Neural crest cell (in vitro differentiated cells): ENCODE measurements at regions not wholly inside any gene's neighbourhood (a gene's known extent, or its start where the extent isn't known, plus 50 kb on each side); places are given as distances from the start of the nearest gene placed in this dataset.

ENCODE experiments used
- DNase-seq: peaks from one replicate; pipeline ENCODE4 v3.0.0; 2021; ENCODE audit warnings: low read depth, mixed read lengths, low spot score
- H3K27ac Mint-ChIP-seq: one replicate; pipeline ENCODE4 v1.8.0; 2021; ENCODE audit warnings: mild to moderate bottlenecking, mixed read lengths; ENCODE audit not compliant: unreplicated experiment
- H3K27me3 Mint-ChIP-seq: 2 replicates; pipeline ENCODE4 v1.8.0; 2021; ENCODE audit warnings: low read depth, mild to moderate bottlenecking, mixed read lengths
- H3K36me3 Mint-ChIP-seq: 2 replicates; pipeline ENCODE4 v1.8.0; 2021; ENCODE audit warnings: low read depth, mild to moderate bottlenecking, mixed read lengths
- H3K4me1 Mint-ChIP-seq: 2 replicates; pipeline ENCODE4 v1.8.0; 2021; ENCODE audit warnings: mixed read lengths
- H3K4me3 Mint-ChIP-seq: one replicate; pipeline ENCODE4 v1.8.0; 2021; ENCODE audit warnings: mild to moderate bottlenecking, mixed read lengths
- H3K9me3 Mint-ChIP-seq: 2 replicates; pipeline ENCODE4 v1.8.0; 2021; ENCODE audit warnings: mixed read lengths
- TF ChIP-seq, protein P1 (sequence below): fragments of 200-600 bp; sonication (generic); conservative IDR thresholded peaks from 2 replicates; pipeline ENCODE4 v1.5.0; 2021; ENCODE audit warnings: antibody characterized with exemption, mild to moderate bottlenecking

DNA sequence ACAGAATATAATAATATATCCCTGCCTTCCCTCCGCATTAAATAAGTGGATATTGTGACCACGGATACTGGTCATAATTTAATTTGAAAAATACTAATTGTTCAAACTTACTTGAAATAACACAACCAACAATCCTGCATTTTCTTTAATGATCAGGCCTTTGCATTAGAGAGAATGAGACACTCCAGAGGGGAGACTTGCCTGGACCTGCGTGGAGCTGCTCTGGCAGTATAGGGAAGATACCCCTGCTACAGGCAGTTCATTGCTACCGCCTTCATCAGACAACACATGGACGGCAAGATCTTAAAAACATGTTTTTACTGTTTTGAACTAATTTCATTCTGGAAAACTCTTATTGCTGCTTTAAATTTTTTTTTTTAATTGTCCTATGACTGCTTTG, 211.0 kb upstream of the FAR2 start:
- DNase-seq = no peak
- peaks cover 3% of the 10 kb centered on the region for H3K4me1 Mint-ChIP-seq
- no peaks in the 10 kb centered on the region for H3K9me3 Mint-ChIP-seq
- no peak overlapping the region for H3K27ac Mint-ChIP-seq
- no peak overlapping the region for H3K4me3 Mint-ChIP-seq
- H3K36me3 Mint-ChIP-seq = no peaks in the 10 kb centered on the region
- no peaks in the 10 kb centered on the region for H3K27me3 Mint-ChIP-seq
- TF ChIP-seq, protein P1, sequence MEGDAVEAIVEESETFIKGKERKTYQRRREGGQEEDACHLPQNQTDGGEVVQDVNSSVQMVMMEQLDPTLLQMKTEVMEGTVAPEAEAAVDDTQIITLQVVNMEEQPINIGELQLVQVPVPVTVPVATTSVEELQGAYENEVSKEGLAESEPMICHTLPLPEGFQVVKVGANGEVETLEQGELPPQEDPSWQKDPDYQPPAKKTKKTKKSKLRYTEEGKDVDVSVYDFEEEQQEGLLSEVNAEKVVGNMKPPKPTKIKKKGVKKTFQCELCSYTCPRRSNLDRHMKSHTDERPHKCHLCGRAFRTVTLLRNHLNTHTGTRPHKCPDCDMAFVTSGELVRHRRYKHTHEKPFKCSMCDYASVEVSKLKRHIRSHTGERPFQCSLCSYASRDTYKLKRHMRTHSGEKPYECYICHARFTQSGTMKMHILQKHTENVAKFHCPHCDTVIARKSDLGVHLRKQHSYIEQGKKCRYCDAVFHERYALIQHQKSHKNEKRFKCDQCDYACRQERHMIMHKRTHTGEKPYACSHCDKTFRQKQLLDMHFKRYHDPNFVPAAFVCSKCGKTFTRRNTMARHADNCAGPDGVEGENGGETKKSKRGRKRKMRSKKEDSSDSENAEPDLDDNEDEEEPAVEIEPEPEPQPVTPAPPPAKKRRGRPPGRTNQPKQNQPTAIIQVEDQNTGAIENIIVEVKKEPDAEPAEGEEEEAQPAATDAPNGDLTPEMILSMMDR = no peak

DNA sequence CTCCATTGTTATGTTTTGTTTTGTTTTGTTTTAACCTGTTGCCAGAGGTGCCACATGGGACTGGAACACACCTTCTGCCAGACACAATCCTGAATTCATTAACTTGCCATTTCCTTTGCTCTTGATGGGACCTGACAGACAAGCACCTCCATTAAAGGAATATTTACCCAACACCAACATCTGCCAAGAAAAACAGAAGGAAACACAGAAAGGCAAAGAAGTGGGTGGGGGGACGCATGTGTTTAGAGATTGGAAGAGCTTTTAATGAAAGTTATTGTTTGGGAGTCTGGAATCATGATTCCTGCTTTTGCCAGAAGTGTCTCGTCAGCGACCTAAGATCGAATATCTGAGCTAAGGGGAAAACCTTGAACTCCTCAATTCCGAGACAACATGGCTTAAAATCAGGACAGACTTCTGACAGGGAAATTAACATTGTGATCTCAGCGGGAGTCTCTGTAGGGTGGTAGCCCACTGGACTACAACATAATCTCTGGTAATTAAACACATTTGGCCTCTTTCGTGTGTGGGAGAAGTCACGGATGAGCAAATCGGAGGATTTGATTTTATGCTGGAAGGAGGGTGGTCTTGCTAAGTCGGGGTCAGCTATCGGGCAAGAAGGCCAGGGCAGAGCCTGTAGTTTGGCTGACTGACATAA, 210.4 kb upstream of the FAR2 start:
- TF ChIP-seq, protein P1 = no peak
- H3K4me3 Mint-ChIP-seq = no peak overlapping the region
- no peak overlapping the region for H3K27ac Mint-ChIP-seq
- H3K27me3 Mint-ChIP-seq = no peaks in the 10 kb centered on the region
- H3K9me3 Mint-ChIP-seq = no peaks in the 10 kb centered on the region
- no peaks in the 10 kb centered on the region for H3K36me3 Mint-ChIP-seq
- no peak for DNase-seq
- peaks cover 3% of the 10 kb centered on the region for H3K4me1 Mint-ChIP-seq

DNA sequence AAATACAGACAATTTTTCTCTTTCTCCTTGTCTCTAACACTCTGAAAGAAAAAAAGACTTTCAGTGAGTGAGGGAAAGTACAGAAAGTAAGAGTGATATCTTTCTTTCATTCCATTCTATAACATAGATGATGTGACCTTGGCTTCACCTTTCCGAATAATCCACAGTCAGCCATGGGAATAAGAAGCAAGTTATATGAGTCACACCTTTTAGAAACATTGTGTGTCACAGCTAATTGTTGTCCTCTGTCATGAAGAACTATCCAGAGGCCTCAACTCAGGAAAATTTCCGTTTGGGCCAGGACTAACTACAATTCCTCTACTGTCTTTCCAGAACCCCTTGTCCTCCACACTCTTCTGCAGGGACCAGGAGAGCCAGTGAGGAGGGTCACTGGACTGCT, 209.7 kb upstream of the FAR2 start:
- no peak for DNase-seq
- H3K36me3 Mint-ChIP-seq = no peaks in the 10 kb centered on the region
- no peaks in the 10 kb centered on the region for H3K27me3 Mint-ChIP-seq
- no peaks in the 10 kb centered on the region for H3K9me3 Mint-ChIP-seq
- TF ChIP-seq, protein P1 = no peak
- no peak overlapping the region for H3K4me3 Mint-ChIP-seq
- H3K4me1 Mint-ChIP-seq = peaks cover 3% of the 10 kb centered on the region
- no peak overlapping the region for H3K27ac Mint-ChIP-seq

DNA sequence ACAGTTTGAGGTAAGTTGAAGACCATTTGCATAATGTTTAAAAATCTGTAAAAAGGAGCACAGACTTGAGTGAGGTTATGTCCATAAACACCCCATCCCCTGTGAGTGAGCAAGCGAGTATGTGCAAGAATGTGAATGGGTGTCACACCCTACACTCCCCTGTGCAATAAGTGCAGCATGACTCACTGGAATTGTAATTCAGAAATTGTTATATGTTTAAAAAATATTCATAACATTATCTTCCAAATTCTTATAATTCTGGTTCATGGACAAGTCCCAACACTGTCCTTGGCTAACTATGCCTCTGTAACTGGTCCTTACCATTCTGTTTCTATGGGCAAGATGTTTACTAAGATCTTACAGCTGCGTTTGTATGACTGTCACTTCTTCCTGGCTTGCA, 207.8 kb upstream of the FAR2 start:
- no peaks in the 10 kb centered on the region for H3K27me3 Mint-ChIP-seq
- no peaks in the 10 kb centered on the region for H3K9me3 Mint-ChIP-seq
- H3K36me3 Mint-ChIP-seq = no peaks in the 10 kb centered on the region
- H3K4me3 Mint-ChIP-seq = no peak overlapping the region
- peaks cover under 1% of the 10 kb centered on the region for H3K4me1 Mint-ChIP-seq
- TF ChIP-seq, protein P1 = no peak
- H3K27ac Mint-ChIP-seq = no peak overlapping the region
- no peak for DNase-seq

DNA sequence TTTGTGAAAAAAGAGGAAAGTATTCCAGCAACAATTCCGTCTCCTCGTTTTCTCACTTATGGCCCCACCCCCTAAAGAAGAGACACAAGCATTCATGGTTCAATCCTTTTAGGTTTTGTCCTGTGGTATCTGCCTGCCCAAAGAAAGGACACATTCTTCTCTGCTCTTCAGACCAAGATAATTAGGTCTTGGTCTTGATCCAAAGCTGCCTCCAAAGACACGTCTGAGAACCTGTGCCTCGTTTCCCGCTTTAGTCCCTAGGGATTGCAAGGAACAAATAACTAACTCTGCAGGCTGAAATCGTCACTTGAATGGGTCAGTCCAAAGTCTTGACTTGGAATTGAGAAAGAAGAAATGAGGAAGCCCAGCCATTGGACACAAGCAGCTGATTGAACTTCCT, 202.7 kb upstream of the FAR2 start:
- Mint-ChIP-seq H3K36me3 (no peaks in the 10 kb centered on the region), H3K9me3 (no peaks in the 10 kb centered on the region), H3K27me3 (no peaks in the 10 kb centered on the region), H3K27ac (no peak overlapping the region), H3K4me1 (no peaks in the 10 kb centered on the region), H3K4me3 (no peak overlapping the region)
- DNase-seq = no peak
- TF ChIP-seq, protein P1 = no peak
